Liver (tissue), 8 donors: ENCODE measurements at regions not wholly inside any gene's neighbourhood (a gene's known extent, or its start where the extent isn't known, plus 50 kb on each side); places are given as distances from the start of the nearest gene placed in this dataset.

Source experiments
- DNase-seq: peaks from one replicate; pipeline ENCODE4 v3.0.0-alpha.2; 2017; ENCODE audit warnings: low spot score
- H3K27ac ChIP-seq, 2 donors: one replicate each; pipeline ENCODE4 v1.7.0; 2013; ENCODE audit warnings: inconsistent platforms in 2 of 2, low read length in 2 of 2, control low read depth in 1 of 2, low read depth in 1 of 2, mild to moderate bottlenecking in 1 of 2
- H3K27me3 ChIP-seq, 4 donors: one replicate each; pipeline versions ENCODE4 v1.6.1 to v1.7.0; 2013; ENCODE audit warnings: low read length in 3 of 4, inconsistent platforms in 1 of 4, mild to moderate bottlenecking in 1 of 4, moderate library complexity in 1 of 4; ENCODE audit not compliant: control insufficient read depth in 4 of 4, insufficient read depth in 4 of 4
- H3K36me3 ChIP-seq, 4 donors: one replicate each; pipeline versions ENCODE4 v1.6.1 to v1.7.0; 2013; ENCODE audit warnings: low read length in 3 of 4, mild to moderate bottlenecking in 3 of 4, low read depth in 1 of 4, moderate library complexity in 1 of 4; ENCODE audit not compliant: control insufficient read depth in 4 of 4, insufficient read depth in 3 of 4
- H3K4me1 ChIP-seq, 4 donors: one replicate each; pipeline versions ENCODE4 v1.6.1 to v1.7.0; 2013; ENCODE audit warnings: low read length in 3 of 4, mild to moderate bottlenecking in 3 of 4, moderate library complexity in 1 of 4; ENCODE audit not compliant: control insufficient read depth in 4 of 4, insufficient read depth in 4 of 4
- H3K4me3 ChIP-seq, 3 donors: one replicate each; pipeline versions ENCODE4 v1.6.1 to v1.7.0; 2013; ENCODE audit warnings: low read length in 3 of 3, control low read depth in 1 of 3, low read depth in 1 of 3, mild to moderate bottlenecking in 1 of 3
- H3K9ac ChIP-seq, 2 donors: one replicate each; pipeline ENCODE4 v1.7.0; 2013; ENCODE audit warnings: low read length in 2 of 2, mild to moderate bottlenecking in 2 of 2, moderate library complexity in 2 of 2, control low read depth in 1 of 2, low read depth in 1 of 2
- H3K9me3 ChIP-seq, 4 donors: one replicate each; pipeline versions ENCODE4 v1.6.1 to v1.7.0; 2013; ENCODE audit warnings: low read length in 3 of 4; ENCODE audit not compliant: control insufficient read depth in 4 of 4
- EGR1 ChIP-seq, 2 donors: IDR thresholded peaks; 2 replicates each; pipeline ENCODE4 v1.6.1; 2016 to 2018; ENCODE audit warnings: antibody characterized with exemption in 2 of 2, low read depth in 2 of 2
- FOXA1 ChIP-seq: IDR thresholded peaks from 2 replicates; pipeline ENCODE4 v1.6.1; 2016; ENCODE audit warnings: antibody characterized with exemption
- FOXA2 ChIP-seq: IDR thresholded peaks from 2 replicates; pipeline ENCODE4 v1.6.1; 2016; ENCODE audit warnings: antibody characterized with exemption
- GABPA ChIP-seq, 2 donors: IDR thresholded peaks in 1 of 2; conservative IDR thresholded peaks in 1 of 2; 2 replicates each; pipeline ENCODE4 v1.6.1; 2016; ENCODE audit warnings: antibody characterized with exemption in 2 of 2, mild to moderate bottlenecking in 1 of 2, moderate library complexity in 1 of 2
- HNF4A ChIP-seq, 2 donors: conservative IDR thresholded peaks; 2 replicates each; pipeline ENCODE4 v1.6.1; 2016; ENCODE audit warnings: antibody characterized with exemption in 2 of 2, mild to moderate bottlenecking in 2 of 2
- HNF4G ChIP-seq: IDR thresholded peaks from 2 replicates; pipeline ENCODE4 v1.6.1; 2016; ENCODE audit warnings: antibody characterized with exemption
- JUND ChIP-seq, 2 donors: IDR thresholded peaks; 2 replicates each; pipeline ENCODE4 v1.6.1; 2016; ENCODE audit warnings: antibody characterized with exemption in 2 of 2
- NR2F2 ChIP-seq: IDR thresholded peaks from 2 replicates; pipeline ENCODE4 v1.6.1; 2016; ENCODE audit warnings: antibody characterized with exemption
- RAD21 ChIP-seq, 2 donors: IDR thresholded peaks; 2 replicates each; pipeline ENCODE4 v1.6.1; 2016; ENCODE audit warnings: antibody characterized with exemption in 2 of 2, mild to moderate bottlenecking in 2 of 2
- RXRA ChIP-seq, 2 donors: IDR thresholded peaks; 2 replicates each; pipeline ENCODE4 v1.6.1; 2017 to 2018; ENCODE audit warnings: antibody characterized with exemption in 2 of 2, mild to moderate bottlenecking in 1 of 2
- SP1 ChIP-seq: IDR thresholded peaks from 2 replicates; pipeline ENCODE4 v1.6.1; 2018; ENCODE audit warnings: antibody characterized with exemption, mild to moderate bottlenecking
- TAF1 ChIP-seq: conservative IDR thresholded peaks from 2 replicates; pipeline ENCODE4 v1.6.1; 2016; ENCODE audit warnings: antibody characterized with exemption, mild to moderate bottlenecking
- YY1 ChIP-seq: IDR thresholded peaks from 2 replicates; pipeline ENCODE4 v1.6.1; 2016; ENCODE audit warnings: antibody characterized with exemption, mild to moderate bottlenecking
- WGBS: extraction: QIAGEN DNeasy Blood & Tissue Kit; methylation state at CpG from one replicate; pipeline ENCODE4 v1.1.7; 2013; 5-methylcytosine and 5-hydroxymethylcytosine counted together
- TF ChIP-seq, protein P1 (sequence below): IDR thresholded peaks from 2 replicates; pipeline ENCODE4 v1.6.1; 2016; ENCODE audit warnings: antibody characterized with exemption
- TF ChIP-seq, protein P2 (sequence below): fragments of 150-350 bp; IDR thresholded peaks from 2 replicates; pipeline ENCODE4 v1.5.1; 2017; ENCODE audit warnings: improper control_type of control experiment, low read depth, low read length; ENCODE audit not compliant: missing input control
- TF ChIP-seq, protein P3 (sequence below): IDR thresholded peaks from 2 replicates; pipeline ENCODE4 v1.6.1; 2016; ENCODE audit warnings: antibody characterized with exemption
- TF ChIP-seq, protein P4 (sequence below): IDR thresholded peaks from 2 replicates; pipeline ENCODE4 v1.6.1; 2016; ENCODE audit warnings: antibody characterized with exemption, mild to moderate bottlenecking
- TF ChIP-seq, protein P5 (sequence below): IDR thresholded peaks from 2 replicates; pipeline ENCODE4 v1.6.1; 2016; ENCODE audit warnings: antibody characterized with exemption
- donor health status: healthy.
- donor health status: healthy.
- donor health status: healthy.
- donor health status: healthy.
- donor health status: healthy.

DNA sequence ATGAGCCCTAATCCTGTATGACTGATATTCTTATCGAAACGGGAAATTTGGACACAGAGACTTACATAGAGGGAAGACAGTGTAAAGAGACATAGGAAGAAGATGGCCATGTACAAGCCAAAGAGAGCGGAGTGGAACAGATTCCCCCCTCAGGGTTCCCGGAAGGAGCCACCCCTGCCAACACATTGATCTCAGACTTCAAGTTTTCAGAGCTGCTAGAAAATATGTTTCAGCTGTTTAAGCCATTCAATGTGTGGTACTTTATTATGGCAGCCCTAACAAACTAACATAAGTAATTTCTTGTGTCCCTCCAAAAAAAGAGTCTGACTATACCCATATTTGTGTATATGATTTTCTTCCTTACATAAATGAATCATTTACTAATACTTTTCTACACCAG is 128.0 kb upstream of the STC2 start:
- TF ChIP-seq EGR1 (IDR thresholded peaks at IDR 0.05; ENCODE audit: low read depth in 2 of 2) = no peak
- no peak for TF ChIP-seq YY1
- TF ChIP-seq, protein P1, sequence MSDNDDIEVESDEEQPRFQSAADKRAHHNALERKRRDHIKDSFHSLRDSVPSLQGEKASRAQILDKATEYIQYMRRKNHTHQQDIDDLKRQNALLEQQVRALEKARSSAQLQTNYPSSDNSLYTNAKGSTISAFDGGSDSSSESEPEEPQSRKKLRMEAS = no peak
- TF ChIP-seq, protein P2, sequence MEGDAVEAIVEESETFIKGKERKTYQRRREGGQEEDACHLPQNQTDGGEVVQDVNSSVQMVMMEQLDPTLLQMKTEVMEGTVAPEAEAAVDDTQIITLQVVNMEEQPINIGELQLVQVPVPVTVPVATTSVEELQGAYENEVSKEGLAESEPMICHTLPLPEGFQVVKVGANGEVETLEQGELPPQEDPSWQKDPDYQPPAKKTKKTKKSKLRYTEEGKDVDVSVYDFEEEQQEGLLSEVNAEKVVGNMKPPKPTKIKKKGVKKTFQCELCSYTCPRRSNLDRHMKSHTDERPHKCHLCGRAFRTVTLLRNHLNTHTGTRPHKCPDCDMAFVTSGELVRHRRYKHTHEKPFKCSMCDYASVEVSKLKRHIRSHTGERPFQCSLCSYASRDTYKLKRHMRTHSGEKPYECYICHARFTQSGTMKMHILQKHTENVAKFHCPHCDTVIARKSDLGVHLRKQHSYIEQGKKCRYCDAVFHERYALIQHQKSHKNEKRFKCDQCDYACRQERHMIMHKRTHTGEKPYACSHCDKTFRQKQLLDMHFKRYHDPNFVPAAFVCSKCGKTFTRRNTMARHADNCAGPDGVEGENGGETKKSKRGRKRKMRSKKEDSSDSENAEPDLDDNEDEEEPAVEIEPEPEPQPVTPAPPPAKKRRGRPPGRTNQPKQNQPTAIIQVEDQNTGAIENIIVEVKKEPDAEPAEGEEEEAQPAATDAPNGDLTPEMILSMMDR = no peak
- no peak for TF ChIP-seq JUND (IDR thresholded peaks at IDR 0.05)
- no peak for TF ChIP-seq NR2F2
- no peak for TF ChIP-seq GABPA (IDR thresholded peaks at IDR 0.05 in 1 of 2, conservative IDR thresholded peaks at IDR 0.05 in 1 of 2)
- TF ChIP-seq TAF1 = no peak
- no peak for TF ChIP-seq RXRA (IDR thresholded peaks at IDR 0.05)
- TF ChIP-seq SP1 = no peak
- TF ChIP-seq FOXA2 = no peak
- TF ChIP-seq FOXA1 = no peak
- TF ChIP-seq, protein P3, sequence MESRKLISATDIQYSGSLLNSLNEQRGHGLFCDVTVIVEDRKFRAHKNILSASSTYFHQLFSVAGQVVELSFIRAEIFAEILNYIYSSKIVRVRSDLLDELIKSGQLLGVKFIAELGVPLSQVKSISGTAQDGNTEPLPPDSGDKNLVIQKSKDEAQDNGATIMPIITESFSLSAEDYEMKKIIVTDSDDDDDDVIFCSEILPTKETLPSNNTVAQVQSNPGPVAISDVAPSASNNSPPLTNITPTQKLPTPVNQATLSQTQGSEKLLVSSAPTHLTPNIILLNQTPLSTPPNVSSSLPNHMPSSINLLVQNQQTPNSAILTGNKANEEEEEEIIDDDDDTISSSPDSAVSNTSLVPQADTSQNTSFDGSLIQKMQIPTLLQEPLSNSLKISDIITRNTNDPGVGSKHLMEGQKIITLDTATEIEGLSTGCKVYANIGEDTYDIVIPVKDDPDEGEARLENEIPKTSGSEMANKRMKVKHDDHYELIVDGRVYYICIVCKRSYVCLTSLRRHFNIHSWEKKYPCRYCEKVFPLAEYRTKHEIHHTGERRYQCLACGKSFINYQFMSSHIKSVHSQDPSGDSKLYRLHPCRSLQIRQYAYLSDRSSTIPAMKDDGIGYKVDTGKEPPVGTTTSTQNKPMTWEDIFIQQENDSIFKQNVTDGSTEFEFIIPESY = no peak
- TF ChIP-seq RAD21 (IDR thresholded peaks at IDR 0.05) = no peak
- TF ChIP-seq HNF4G = no peak
- TF ChIP-seq, protein P4, sequence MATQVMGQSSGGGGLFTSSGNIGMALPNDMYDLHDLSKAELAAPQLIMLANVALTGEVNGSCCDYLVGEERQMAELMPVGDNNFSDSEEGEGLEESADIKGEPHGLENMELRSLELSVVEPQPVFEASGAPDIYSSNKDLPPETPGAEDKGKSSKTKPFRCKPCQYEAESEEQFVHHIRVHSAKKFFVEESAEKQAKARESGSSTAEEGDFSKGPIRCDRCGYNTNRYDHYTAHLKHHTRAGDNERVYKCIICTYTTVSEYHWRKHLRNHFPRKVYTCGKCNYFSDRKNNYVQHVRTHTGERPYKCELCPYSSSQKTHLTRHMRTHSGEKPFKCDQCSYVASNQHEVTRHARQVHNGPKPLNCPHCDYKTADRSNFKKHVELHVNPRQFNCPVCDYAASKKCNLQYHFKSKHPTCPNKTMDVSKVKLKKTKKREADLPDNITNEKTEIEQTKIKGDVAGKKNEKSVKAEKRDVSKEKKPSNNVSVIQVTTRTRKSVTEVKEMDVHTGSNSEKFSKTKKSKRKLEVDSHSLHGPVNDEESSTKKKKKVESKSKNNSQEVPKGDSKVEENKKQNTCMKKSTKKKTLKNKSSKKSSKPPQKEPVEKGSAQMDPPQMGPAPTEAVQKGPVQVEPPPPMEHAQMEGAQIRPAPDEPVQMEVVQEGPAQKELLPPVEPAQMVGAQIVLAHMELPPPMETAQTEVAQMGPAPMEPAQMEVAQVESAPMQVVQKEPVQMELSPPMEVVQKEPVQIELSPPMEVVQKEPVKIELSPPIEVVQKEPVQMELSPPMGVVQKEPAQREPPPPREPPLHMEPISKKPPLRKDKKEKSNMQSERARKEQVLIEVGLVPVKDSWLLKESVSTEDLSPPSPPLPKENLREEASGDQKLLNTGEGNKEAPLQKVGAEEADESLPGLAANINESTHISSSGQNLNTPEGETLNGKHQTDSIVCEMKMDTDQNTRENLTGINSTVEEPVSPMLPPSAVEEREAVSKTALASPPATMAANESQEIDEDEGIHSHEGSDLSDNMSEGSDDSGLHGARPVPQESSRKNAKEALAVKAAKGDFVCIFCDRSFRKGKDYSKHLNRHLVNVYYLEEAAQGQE = no peak
- no peaks in the 10 kb centered on the region for H3K27me3 ChIP-seq
- no peaks in the 10 kb centered on the region for H3K36me3 ChIP-seq
- WGBS = 93% methylated on average over 4 of the region's 4 CpGs
- no peak for DNase-seq
- H3K4me1 ChIP-seq = peaks cover 2 to 12% (median 5%) of the 10 kb centered on the region in 4 donors
- no peak overlapping the region for H3K9ac ChIP-seq
- H3K4me3 ChIP-seq = no peak overlapping the region
- no peak overlapping the region for H3K27ac ChIP-seq
- no peaks in the 10 kb centered on the region for H3K9me3 ChIP-seq

DNA sequence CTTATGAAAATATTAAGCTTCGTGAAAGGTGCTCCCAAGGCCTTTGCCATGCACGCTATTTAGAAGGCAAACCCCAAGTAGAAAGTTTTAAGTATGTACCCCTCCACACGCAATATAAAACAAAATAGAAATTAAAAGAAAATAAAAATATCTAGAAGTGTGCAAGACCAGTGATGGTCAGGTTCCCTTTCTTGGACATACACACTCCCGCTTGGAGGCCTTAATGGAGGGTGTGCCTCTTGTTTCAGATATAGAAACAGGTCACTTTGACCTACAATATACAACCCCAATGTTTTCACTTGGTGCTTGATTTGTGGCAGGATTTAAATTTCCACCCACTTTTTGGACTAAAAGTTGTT is 127.4 kb upstream of the STC2 start:
- H3K4me1 ChIP-seq = peaks cover 2 to 12% (median 5%) of the 10 kb centered on the region in 4 donors
- H3K9ac ChIP-seq = no peak overlapping the region
- no peak overlapping the region for H3K27ac ChIP-seq
- H3K27me3 ChIP-seq = no peaks in the 10 kb centered on the region
- TF ChIP-seq, protein P4 = no peak
- TF ChIP-seq EGR1 (IDR thresholded peaks at IDR 0.05; ENCODE audit: low read depth in 2 of 2) (no peak), HNF4G (no peak), FOXA1 (no peak), TAF1 (no peak), HNF4A (conservative IDR thresholded peaks at IDR 0.05) (no peak), NR2F2 (no peak), RAD21 (IDR thresholded peaks at IDR 0.05) (no peak)
- TF ChIP-seq, protein P5, sequence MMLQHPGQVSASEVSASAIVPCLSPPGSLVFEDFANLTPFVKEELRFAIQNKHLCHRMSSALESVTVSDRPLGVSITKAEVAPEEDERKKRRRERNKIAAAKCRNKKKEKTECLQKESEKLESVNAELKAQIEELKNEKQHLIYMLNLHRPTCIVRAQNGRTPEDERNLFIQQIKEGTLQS = no peak
- TF ChIP-seq, protein P2 = no peak
- 95% methylated on average over 4 of the region's 4 CpGs for WGBS
- H3K4me3 ChIP-seq = no peak overlapping the region
- H3K9me3 ChIP-seq = no peaks in the 10 kb centered on the region
- no peaks in the 10 kb centered on the region for H3K36me3 ChIP-seq
- no peak for DNase-seq
